ENCODE measurements at regions not wholly inside any gene's neighbourhood (a gene's known extent, or its start where the extent isn't known, plus 50 kb on each side); places are given as distances from the start of the nearest gene placed in this dataset.

DNA sequence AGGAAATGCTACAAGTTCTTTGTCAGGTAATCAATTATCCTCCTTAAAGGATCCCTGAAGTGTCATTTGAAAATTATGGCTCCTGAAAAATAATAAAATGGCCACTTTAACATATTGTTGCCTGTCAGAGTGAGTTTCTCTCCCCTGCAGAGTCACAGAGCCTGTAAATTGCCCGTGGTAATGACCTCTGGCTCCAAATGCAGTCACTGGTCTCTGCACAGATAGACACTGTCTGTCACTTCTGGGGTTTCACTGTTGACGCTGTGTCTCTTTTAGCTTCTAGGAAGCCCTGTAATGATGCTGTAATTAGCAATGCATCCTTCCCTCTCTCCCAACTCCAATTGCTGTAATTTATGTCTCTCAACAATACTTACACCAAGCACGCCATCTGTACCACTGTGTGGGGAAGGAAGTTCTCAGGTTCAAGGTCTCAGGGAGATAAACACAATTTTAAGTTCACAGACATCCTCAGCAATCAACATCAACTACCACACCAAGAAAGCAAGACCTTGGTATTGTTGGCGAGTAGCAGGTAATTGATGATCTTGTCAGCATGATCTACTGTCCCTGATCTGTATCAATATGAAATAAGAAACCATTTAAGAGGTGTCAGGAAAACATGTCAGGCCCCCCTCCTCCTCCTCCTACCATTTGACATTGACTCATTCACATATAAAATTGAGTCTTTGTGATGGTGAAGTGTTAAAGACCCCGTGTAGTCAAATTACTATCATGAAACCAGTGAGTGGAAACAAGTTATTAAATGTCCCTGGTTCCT, 91.2 kb upstream of the SULF2 start:
- Mint-ChIP-seq H3K27ac (no peak overlapping the region), H3K9me3 (ENCODE audit: low read depth) (no peaks in the 10 kb centered on the region), H3K36me3 (no peaks in the 10 kb centered on the region), H3K27me3 (peaks cover 2% of the 10 kb centered on the region), H3K4me1 (ENCODE audit: low read depth) (no peaks in the 10 kb centered on the region), H3K4me3 (no peak overlapping the region)

- no peaks in the 10 kb centered on the region for H3K9me3 Mint-ChIP-seq (ENCODE audit: low read depth)
- H3K4me3 Mint-ChIP-seq = no peak overlapping the region
- H3K4me1 Mint-ChIP-seq (ENCODE audit: low read depth) = no peaks in the 10 kb centered on the region
- H3K36me3 Mint-ChIP-seq = no peaks in the 10 kb centered on the region
- no peak overlapping the region for H3K27ac Mint-ChIP-seq
- H3K27me3 Mint-ChIP-seq = peaks cover 3% of the 10 kb centered on the region
Observed at GRCh38 chr20:47875297-47876025, 90.2 kb upstream of the SULF2 start.

GRCh38 chr20:47872341-47872740, 87.1 kb upstream of the SULF2 start:
- Mint-ChIP-seq H3K4me3 (no peak overlapping the region), H3K27me3 (peaks cover 6% of the 10 kb centered on the region), H3K9me3 (ENCODE audit: low read depth) (no peaks in the 10 kb centered on the region), H3K4me1 (ENCODE audit: low read depth) (no peaks in the 10 kb centered on the region), H3K36me3 (no peaks in the 10 kb centered on the region), H3K27ac (no peak overlapping the region)

DNA sequence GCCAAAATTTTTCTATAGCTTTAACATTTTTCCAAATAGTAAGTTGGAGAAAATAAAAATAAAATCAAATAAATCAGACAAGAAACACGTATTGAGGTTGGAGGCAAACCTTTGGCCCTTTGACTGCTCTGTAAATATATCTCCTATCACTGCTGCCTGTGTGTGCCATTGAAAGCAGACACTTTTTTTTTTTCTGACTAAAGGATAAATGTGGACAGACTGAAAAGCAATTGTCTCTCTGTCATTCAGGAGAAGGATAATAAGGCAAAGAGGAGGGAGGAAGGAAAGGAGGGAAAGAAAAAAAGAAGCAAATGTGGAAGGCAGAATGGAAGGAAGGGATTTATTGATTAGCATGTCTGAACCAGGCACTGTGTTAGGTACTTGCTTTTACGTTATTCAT, 85.2 kb upstream of the SULF2 start:
- Mint-ChIP-seq H3K9me3 (ENCODE audit: low read depth) (no peaks in the 10 kb centered on the region), H3K36me3 (no peaks in the 10 kb centered on the region), H3K4me1 (ENCODE audit: low read depth) (no peaks in the 10 kb centered on the region), H3K4me3 (no peak overlapping the region), H3K27me3 (peaks cover 4% of the 10 kb centered on the region), H3K27ac (no peak overlapping the region)

DNA sequence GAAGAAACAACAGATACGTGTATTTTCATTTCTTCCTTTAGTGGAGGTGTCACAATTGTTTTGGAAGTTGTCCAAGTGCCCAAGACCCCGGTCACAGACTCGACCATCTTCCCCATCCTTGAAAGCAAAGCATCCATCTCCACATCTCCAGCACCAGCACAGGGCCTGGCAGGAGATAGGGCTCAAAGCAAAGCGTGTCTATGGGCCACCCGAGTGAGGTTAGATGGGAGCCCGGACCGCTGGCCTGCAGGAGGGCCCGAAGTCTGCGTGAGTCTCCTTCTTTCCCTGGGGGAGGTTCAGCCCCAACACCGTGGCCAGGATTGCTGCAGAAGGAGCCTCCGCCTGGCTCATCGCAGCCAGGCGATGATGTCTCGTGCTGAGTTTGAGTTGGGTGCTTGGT, 83.5 kb upstream of the SULF2 start:
- Mint-ChIP-seq H3K27me3 (peaks cover 4% of the 10 kb centered on the region), H3K27ac (no peak overlapping the region), H3K9me3 (ENCODE audit: low read depth) (no peaks in the 10 kb centered on the region)

DNA sequence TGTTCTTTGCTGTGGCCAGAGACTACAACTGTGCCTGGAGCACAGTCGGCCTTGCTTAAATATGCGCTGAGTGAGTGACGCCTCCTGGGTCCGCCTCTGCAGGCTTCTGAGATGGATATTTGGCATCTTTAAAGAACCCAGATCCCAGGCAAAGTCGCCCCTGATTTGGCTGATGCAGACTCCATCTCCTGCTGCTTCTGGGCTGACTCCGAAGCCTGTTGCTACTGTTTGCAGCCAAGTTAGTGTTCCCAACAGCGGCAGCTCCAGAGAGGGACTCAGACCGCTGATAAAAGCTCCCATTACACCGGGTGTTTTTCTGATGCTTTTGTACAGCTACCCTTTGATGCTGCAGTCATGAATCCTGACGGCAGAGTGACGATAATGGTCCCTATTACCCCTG, 83.0 kb upstream of the SULF2 start:
- Mint-ChIP-seq H3K27ac (no peak overlapping the region), H3K9me3 (ENCODE audit: low read depth) (no peaks in the 10 kb centered on the region), H3K4me3 (no peak overlapping the region), H3K27me3 (peaks cover 4% of the 10 kb centered on the region), H3K36me3 (no peaks in the 10 kb centered on the region), H3K4me1 (ENCODE audit: low read depth) (no peaks in the 10 kb centered on the region)

More for the DNA sequence above, 83.5 kb upstream of the SULF2 start:
- Mint-ChIP-seq H3K4me1 (ENCODE audit: low read depth) (no peaks in the 10 kb centered on the region), H3K36me3 (no peaks in the 10 kb centered on the region), H3K4me3 (no peak overlapping the region)

DNA sequence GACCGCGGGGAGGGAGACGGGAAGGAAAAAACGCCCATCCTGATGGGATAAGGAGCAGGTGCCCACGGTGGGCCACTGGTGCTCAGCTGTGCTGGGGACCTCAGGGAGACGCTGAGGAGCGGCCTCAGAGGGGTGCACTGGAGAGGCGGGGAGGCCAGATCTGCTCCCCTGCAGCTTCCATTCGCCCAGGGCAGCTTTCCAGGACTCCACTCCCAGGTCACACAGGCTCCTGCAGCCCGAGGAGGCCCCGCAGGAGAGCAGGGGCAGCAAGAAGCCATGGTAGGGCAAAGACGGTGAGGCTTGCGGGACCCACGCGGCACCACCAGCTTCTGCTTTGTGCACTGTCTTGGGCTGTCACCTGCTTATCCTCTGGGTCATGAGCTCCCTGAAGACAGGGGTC, 82.5 kb upstream of the SULF2 start:
- H3K9me3 Mint-ChIP-seq (ENCODE audit: low read depth) = no peaks in the 10 kb centered on the region
- H3K27me3 Mint-ChIP-seq = peaks cover 4% of the 10 kb centered on the region
- H3K4me1 Mint-ChIP-seq (ENCODE audit: low read depth) = no peaks in the 10 kb centered on the region
- H3K36me3 Mint-ChIP-seq = no peaks in the 10 kb centered on the region
- no peak overlapping the region for H3K27ac Mint-ChIP-seq
- no peak overlapping the region for H3K4me3 Mint-ChIP-seq

DNA sequence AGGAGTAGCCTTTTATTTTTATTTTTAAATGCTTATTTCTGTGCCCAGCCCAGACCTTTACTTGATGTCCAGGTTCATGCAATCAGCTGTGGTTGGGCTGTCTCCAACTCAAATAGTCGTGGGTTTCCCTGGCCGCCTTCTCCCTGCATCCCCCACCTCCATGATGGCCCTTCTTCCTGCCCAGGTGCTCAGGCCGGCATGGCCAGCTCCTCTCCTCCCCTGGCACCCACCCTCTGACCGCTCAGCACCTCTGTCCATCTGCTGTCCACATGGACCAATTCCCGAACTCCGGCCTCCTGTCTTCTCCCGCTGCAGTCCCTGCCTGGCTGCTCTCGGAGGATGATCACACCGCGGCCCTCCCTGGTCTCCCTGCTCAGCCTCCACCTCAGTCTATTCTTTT, 81.2 kb upstream of the SULF2 start:
- no peaks in the 10 kb centered on the region for H3K9me3 Mint-ChIP-seq (ENCODE audit: low read depth)
- no peaks in the 10 kb centered on the region for H3K36me3 Mint-ChIP-seq
- H3K4me3 Mint-ChIP-seq = no peak overlapping the region
- peaks cover 4% of the 10 kb centered on the region for H3K27me3 Mint-ChIP-seq
- no peak overlapping the region for H3K27ac Mint-ChIP-seq
- no peaks in the 10 kb centered on the region for H3K4me1 Mint-ChIP-seq (ENCODE audit: low read depth)

DNA sequence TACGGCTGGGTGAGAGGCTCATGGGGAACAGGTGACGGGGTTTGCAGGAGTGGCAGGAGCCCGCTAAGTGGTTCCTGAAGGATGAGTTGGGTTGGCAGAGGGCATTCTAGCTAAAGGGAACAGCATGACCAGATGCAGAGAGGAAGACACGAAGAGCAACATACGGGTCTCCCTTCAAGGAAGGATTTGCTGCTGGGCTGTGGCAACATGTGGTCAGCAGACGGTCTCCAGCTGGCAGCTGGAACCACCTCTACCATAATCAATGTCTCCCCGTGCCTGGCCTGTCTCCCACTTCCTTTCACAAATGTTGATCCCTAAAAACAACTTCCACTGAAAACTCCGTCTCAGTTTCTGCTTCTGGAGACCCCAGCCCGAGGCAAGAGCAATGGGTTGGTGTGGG, 80.6 kb upstream of the SULF2 start:
- Mint-ChIP-seq H3K27me3 (peaks cover 4% of the 10 kb centered on the region), H3K27ac (no peak overlapping the region), H3K4me1 (ENCODE audit: low read depth) (no peaks in the 10 kb centered on the region), H3K36me3 (no peaks in the 10 kb centered on the region), H3K9me3 (ENCODE audit: low read depth) (no peaks in the 10 kb centered on the region), H3K4me3 (no peak overlapping the region)

DNA sequence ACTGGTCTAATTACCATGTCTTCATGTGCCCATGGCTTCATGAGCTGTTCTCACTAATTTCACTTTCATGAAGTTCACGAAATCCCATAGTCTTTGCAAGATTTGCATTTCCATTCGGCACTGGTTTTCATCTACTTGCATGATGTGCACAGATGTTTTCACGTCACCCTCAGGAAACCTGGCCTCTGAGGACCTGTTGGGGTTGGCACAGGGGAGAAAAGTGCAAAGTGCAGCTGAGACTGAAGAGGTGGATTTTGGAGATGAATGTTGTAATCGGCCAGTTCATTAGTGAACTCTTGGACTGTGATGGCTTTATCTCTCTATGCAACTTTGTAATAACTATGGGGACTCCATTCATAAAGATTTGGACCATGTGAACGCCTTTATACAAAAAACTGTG, 80.2 kb upstream of the SULF2 start:
- H3K36me3 Mint-ChIP-seq = no peaks in the 10 kb centered on the region
- peaks cover 3% of the 10 kb centered on the region for H3K27me3 Mint-ChIP-seq
- no peak overlapping the region for H3K27ac Mint-ChIP-seq
- no peaks in the 10 kb centered on the region for H3K4me1 Mint-ChIP-seq (ENCODE audit: low read depth)
- H3K4me3 Mint-ChIP-seq = no peak overlapping the region
- H3K9me3 Mint-ChIP-seq (ENCODE audit: low read depth) = no peaks in the 10 kb centered on the region

DNA sequence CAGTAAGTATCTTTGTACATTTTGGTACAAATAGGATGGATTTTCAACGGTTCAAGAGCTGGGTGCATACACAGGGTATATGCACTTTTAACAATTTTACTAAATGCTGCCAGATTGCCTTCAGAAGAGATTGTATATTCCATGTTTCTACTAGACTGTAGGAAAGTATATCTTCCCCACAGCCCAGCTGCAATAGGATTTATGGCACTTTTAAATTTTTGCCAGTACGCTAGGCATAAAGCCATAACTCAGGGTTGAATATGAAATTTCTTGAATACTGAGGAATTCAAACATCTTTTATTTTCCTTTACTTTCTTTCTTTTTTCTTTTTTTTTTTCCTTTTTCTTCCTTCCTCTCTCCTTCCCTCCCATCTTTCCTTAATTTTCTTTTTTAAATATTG, 78.7 kb upstream of the SULF2 start:
- Mint-ChIP-seq H3K36me3 (no peaks in the 10 kb centered on the region), H3K27me3 (no peaks in the 10 kb centered on the region), H3K27ac (no peak overlapping the region), H3K4me3 (no peak overlapping the region), H3K9me3 (ENCODE audit: low read depth) (no peaks in the 10 kb centered on the region), H3K4me1 (ENCODE audit: low read depth) (no peaks in the 10 kb centered on the region)

- H3K9me3 Mint-ChIP-seq (ENCODE audit: low read depth) = no peaks in the 10 kb centered on the region
- no peaks in the 10 kb centered on the region for H3K4me1 Mint-ChIP-seq (ENCODE audit: low read depth)
- H3K4me3 Mint-ChIP-seq = no peak overlapping the region
- no peak overlapping the region for H3K27ac Mint-ChIP-seq
- H3K36me3 Mint-ChIP-seq = no peaks in the 10 kb centered on the region
- no peaks in the 10 kb centered on the region for H3K27me3 Mint-ChIP-seq
Observed at GRCh38 chr20:47863315-47863965, 78.2 kb upstream of the SULF2 start.

DNA sequence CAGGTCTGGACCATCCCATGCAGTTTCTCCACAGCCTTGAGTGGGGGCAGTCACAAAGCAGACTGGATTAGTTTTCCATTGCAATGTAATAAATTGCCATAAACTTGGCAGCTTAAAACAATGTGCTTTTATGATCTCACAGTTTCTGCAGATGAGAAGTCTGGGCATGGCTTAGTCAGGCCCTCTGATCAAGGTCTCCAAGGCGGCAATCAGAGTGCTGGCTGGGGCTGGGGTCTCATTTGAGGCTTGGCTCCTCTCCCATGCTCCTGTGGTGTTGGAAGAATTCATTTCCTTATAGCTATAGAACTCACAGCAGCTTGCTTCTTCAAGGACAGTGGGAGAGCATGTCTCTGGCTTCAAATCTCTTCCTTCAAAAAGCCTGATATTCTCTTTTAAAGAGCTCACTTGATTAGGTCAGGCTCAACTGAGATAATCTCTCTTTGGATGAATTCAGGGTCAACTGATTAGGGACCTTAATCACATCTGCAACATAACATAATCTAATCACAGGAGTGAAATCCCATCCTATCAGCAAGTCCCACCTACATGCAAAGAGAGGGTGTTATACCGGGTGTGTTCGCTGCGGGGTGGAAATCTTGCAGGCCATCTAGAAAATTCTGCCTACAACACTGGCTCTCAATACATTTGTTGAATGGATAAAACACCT, 77.4 kb upstream of the SULF2 start:
- Mint-ChIP-seq H3K9me3 (ENCODE audit: low read depth) (no peaks in the 10 kb centered on the region), H3K36me3 (no peaks in the 10 kb centered on the region), H3K27me3 (no peaks in the 10 kb centered on the region), H3K4me1 (ENCODE audit: low read depth) (no peaks in the 10 kb centered on the region), H3K27ac (no peak overlapping the region), H3K4me3 (no peak overlapping the region)

DNA sequence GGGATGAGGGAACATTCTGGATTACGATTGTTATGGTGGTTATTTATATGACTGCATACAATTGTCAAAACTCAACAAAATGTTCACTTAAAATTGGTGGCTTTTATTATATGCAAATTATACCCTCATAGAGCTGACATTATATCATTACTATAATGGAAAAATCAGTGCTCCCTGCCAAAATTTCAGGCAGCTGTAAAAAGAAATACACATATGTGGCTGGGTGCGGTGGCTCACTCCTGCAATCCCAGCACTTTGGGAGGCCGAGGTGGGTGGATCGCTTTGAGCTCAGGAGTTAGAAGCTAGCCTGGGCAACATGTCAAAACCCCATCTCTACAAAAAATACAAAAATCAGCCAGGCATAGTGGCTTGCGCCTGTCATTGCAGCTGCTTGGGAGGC, 75.8 kb upstream of the SULF2 start:
- Mint-ChIP-seq H3K27ac (no peak overlapping the region), H3K9me3 (ENCODE audit: low read depth) (no peaks in the 10 kb centered on the region), H3K27me3 (no peaks in the 10 kb centered on the region), H3K36me3 (no peaks in the 10 kb centered on the region), H3K4me1 (ENCODE audit: low read depth) (no peaks in the 10 kb centered on the region), H3K4me3 (no peak overlapping the region)

Data from activated naive CD8-positive, alpha-beta T cell (primary cell).